HEK293T (cell line): ENCODE measurements at regions not wholly inside any gene's neighbourhood (a gene's known extent, or its start where the extent isn't known, plus 50 kb on each side); places are given as distances from the start of the nearest gene placed in this dataset.

Experiments
- L3MBTL2 ChIP-seq: fragments of 450-650 bp; conservative IDR thresholded peaks from 2 replicates; pipeline ENCODE4 v1.6.1; 2016; ENCODE audit warnings: mild to moderate bottlenecking
- SP1 ChIP-seq: fragments of 450-650 bp; IDR thresholded peaks from 2 replicates; pipeline ENCODE4 v1.6.1; 2017

DNA sequence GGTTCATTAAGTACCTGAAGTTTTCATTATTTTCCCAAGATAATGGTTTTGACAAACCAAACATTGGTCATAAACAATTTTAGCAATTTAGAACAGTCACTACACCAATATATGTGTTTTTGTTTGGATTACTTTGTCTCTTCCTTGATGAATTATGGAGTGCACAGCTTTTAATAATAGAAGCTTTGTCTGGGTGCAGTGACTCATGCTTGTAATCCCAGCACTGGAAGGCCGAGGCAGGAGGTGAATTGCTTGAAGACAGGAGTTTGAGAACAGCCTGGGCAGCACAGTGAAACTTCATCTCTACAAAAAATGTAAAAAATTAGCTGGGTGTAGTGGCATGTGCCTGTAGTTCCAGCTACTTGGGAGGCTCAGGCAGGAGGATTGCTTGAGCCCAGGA is 89.4 kb upstream of the ANKEF1 start:
- TF ChIP-seq L3MBTL2 (no peak), SP1 (no peak)
